ENCODE measurements at regions not wholly inside any gene's neighbourhood (a gene's known extent, or its start where the extent isn't known, plus 50 kb on each side); places are given as distances from the start of the nearest gene placed in this dataset.

- Histone ChIP-seq H3K27ac (ENCODE audit: low read length) (no peak overlapping the region), H3K4me3 (ENCODE audit: low read length) (no peak overlapping the region), H3K4me1 (ENCODE audit: control insufficient read depth, insufficient read depth, low read length) (no peaks in the 10 kb centered on the region), H3K27me3 (ENCODE audit: control insufficient read depth, insufficient read depth, low read length) (no peaks in the 10 kb centered on the region), H3K36me3 (ENCODE audit: control insufficient read depth, insufficient read depth, low read length) (no peaks in the 10 kb centered on the region), H3K9me3 (ENCODE audit: control insufficient read depth, insufficient read depth, low read length) (no peaks in the 10 kb centered on the region)
- no peaks in the 10 kb centered on the region for H3K9me3 Mint-ChIP-seq
- no peak overlapping the region for H3K27ac Mint-ChIP-seq
- 82% methylated on average over 3 of the region's 3 CpGs for WGBS (ENCODE audit: insufficient coverage)
- no peak for DNase-seq
- no peak for TF ChIP-seq CTCF (IDR thresholded peaks at IDR 0.05)
- ATAC-seq, result no peak
- no peaks in the 10 kb centered on the region for H3K4me1 Mint-ChIP-seq
- intact Hi-C loops (cut with micrococcal nuclease), result no loop called here
- H3K36me3 Mint-ChIP-seq, result no peaks in the 10 kb centered on the region
- H3K27me3 Mint-ChIP-seq (ENCODE audit: low read depth in 2 of 2), result peaks cover 17 to 21% of the 10 kb centered on the region in 2 donors
- no peak overlapping the region for H3K4me3 Mint-ChIP-seq
Measured at GRCh38 chr10:10791869-10792268, 225.8 kb upstream of the CELF2 start.

DNA sequence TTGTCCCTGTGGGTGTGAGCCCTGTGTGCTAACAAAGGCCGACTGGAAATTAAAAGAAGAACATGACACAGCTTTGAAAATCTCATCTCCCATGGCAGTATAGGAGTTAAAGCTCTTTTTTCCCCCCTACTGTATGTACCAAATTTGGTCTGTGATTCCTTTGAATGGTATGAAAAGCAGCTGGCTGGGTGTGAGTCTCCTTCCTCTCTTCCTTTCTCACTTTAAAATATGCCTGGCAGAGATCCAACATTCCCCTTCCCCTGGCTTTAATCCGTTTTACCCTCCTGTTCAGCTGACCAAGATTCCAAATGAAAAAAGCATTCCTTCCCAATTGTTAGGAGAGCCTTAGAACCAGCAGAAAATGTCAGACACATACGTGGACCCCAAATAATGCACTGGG, 225.0 kb upstream of the CELF2 start:
- Mint-ChIP-seq H3K4me3 (no peak overlapping the region), H3K36me3 (no peaks in the 10 kb centered on the region), H3K27me3 (ENCODE audit: low read depth in 2 of 2) (peaks cover 25 to 28% of the 10 kb centered on the region in 2 donors), H3K9me3 (no peaks in the 10 kb centered on the region), H3K4me1 (no peaks in the 10 kb centered on the region), H3K27ac (no peak overlapping the region)
- Histone ChIP-seq H3K36me3 (ENCODE audit: control insufficient read depth, insufficient read depth, low read length) (no peaks in the 10 kb centered on the region), H3K27ac (ENCODE audit: low read length) (no peak overlapping the region), H3K4me1 (ENCODE audit: control insufficient read depth, insufficient read depth, low read length) (no peaks in the 10 kb centered on the region), H3K27me3 (ENCODE audit: control insufficient read depth, insufficient read depth, low read length) (no peaks in the 10 kb centered on the region), H3K4me3 (ENCODE audit: low read length) (no peak overlapping the region), H3K9me3 (ENCODE audit: control insufficient read depth, insufficient read depth, low read length) (no peaks in the 10 kb centered on the region)
- DNase-seq, result no peak
- TF ChIP-seq CTCF (IDR thresholded peaks at IDR 0.05), result no peak
- intact Hi-C loops (cut with micrococcal nuclease), result no loop called here
- 58% methylated on average over 2 of the region's 3 CpGs for WGBS (ENCODE audit: insufficient coverage)
- no peak for ATAC-seq

DNA sequence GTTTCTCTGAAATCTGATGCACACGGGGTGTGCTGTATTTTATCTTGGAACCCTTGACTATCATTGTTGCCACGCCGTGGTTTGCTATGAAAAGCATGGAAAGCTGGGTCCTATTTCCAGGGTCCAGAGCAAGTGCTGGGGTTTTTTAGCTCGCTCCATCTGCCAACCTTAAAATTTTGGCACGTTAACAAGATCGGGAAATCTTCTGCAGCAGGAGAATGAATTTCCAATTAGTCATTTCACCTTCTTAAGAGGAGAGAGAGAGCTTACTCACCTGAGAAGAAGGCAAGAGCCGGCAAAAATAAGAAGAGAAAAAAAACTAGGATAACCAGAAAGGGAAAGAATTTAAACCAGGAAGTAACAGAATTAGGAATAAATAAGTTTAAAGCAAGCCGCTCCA, 223.6 kb upstream of the CELF2 start:
- Mint-ChIP-seq H3K9me3 (no peaks in the 10 kb centered on the region), H3K4me3 (no peak overlapping the region), H3K36me3 (no peaks in the 10 kb centered on the region), H3K27ac (no peak overlapping the region), H3K4me1 (no peaks in the 10 kb centered on the region), H3K27me3 (ENCODE audit: low read depth in 2 of 2) (peaks cover 34 to 40% of the 10 kb centered on the region in 2 donors)
- no peaks in the 10 kb centered on the region for H3K4me1 ChIP-seq (ENCODE audit: control insufficient read depth, insufficient read depth, low read length)
- H3K9me3 ChIP-seq (ENCODE audit: control insufficient read depth, insufficient read depth, low read length), result no peaks in the 10 kb centered on the region
- DNase-seq (no peak), ATAC-seq (no peak)
- no peaks in the 10 kb centered on the region for H3K27me3 ChIP-seq (ENCODE audit: control insufficient read depth, insufficient read depth, low read length)
- 75% methylated on average over 4 of the region's 8 CpGs for WGBS (ENCODE audit: insufficient coverage)
- H3K36me3 ChIP-seq (ENCODE audit: control insufficient read depth, insufficient read depth, low read length), result no peaks in the 10 kb centered on the region
- TF ChIP-seq CTCF (IDR thresholded peaks at IDR 0.05), result no peak
- no peak overlapping the region for H3K4me3 ChIP-seq (ENCODE audit: low read length)
- intact Hi-C loops (cut with micrococcal nuclease), result no loop called here
- H3K27ac ChIP-seq (ENCODE audit: low read length), result no peak overlapping the region

DNA sequence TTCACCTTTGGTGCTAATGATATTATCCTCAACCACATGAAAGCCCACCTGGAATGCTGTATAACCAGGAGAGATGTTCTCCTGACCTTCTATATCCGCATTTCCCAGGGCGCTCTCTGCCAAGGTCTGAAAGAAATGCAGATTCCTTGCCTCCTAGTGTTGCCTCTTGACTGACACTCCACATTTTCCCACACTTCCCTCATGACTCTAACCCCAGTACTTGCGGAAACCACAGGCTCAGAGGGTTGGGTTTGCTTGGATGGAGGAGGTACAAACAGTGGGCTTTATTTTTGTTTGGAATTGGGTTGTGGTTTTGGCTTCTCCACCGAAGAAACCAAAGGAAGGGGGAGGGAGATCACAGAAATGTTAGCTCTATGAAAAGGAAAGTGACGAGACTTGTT, 222.9 kb upstream of the CELF2 start:
- H3K9me3 Mint-ChIP-seq, result no peaks in the 10 kb centered on the region
- no peaks in the 10 kb centered on the region for H3K36me3 Mint-ChIP-seq
- Histone ChIP-seq H3K9me3 (ENCODE audit: control insufficient read depth, insufficient read depth, low read length) (no peaks in the 10 kb centered on the region), H3K27ac (ENCODE audit: low read length) (no peak overlapping the region), H3K36me3 (ENCODE audit: control insufficient read depth, insufficient read depth, low read length) (no peaks in the 10 kb centered on the region), H3K4me3 (ENCODE audit: low read length) (no peak overlapping the region), H3K4me1 (ENCODE audit: control insufficient read depth, insufficient read depth, low read length) (no peaks in the 10 kb centered on the region), H3K27me3 (ENCODE audit: control insufficient read depth, insufficient read depth, low read length) (no peaks in the 10 kb centered on the region)
- TF ChIP-seq CTCF (IDR thresholded peaks at IDR 0.05), result no peak
- peaks cover 34 to 40% of the 10 kb centered on the region in 2 donors for H3K27me3 Mint-ChIP-seq (ENCODE audit: low read depth in 2 of 2)
- intact Hi-C loops (cut with micrococcal nuclease), result no loop called here
- no peaks in the 10 kb centered on the region for H3K4me1 Mint-ChIP-seq
- no peak for ATAC-seq
- 65% methylated on average over 4 of the region's 5 CpGs for WGBS (ENCODE audit: insufficient coverage)
- H3K27ac Mint-ChIP-seq, result no peak overlapping the region
- DNase-seq, result no peak
- H3K4me3 Mint-ChIP-seq, result no peak overlapping the region
